ENCODE measurements at regions not wholly inside any gene's neighbourhood (a gene's known extent, or its start where the extent isn't known, plus 50 kb on each side); places are given as distances from the start of the nearest gene placed in this dataset.
"Not testable (repeated sequence)": the region's sequence is repeated elsewhere in the genome, so short reads cannot be mapped to it uniquely, and the experiment has no call there.

GRCh38 chrX:150268839-150269355 lies 94.2 kb upstream of the MAMLD1 start:
- intact Hi-C loops (cut with DNase I; ENCODE audit: low total_unique reads) = no loop called here
- DNase-seq = no peak
- no peak overlapping the region for H3K4me3 ChIP-seq
- no peaks in the 10 kb centered on the region for H3K9me3 ChIP-seq
- TF ChIP-seq POLR2A (IDR thresholded peaks at IDR 0.05) (no peak), CTCF (IDR thresholded peaks at IDR 0.05 in 4 of 5, conservative IDR thresholded peaks at IDR 0.05 in 1 of 5) (no peak)
- no peaks in the 10 kb centered on the region for H3K27me3 ChIP-seq
- no peaks in the 10 kb centered on the region for H3K36me3 ChIP-seq
- no peak for ATAC-seq
- in situ Hi-C loops (cut with MboI; ENCODE audit: low sequenced_read_pairs in 4 of 4) = no loop called here
- no peak overlapping the region for H3K27ac ChIP-seq
- H3K4me1 ChIP-seq = no peaks in the 10 kb centered on the region

DNA sequence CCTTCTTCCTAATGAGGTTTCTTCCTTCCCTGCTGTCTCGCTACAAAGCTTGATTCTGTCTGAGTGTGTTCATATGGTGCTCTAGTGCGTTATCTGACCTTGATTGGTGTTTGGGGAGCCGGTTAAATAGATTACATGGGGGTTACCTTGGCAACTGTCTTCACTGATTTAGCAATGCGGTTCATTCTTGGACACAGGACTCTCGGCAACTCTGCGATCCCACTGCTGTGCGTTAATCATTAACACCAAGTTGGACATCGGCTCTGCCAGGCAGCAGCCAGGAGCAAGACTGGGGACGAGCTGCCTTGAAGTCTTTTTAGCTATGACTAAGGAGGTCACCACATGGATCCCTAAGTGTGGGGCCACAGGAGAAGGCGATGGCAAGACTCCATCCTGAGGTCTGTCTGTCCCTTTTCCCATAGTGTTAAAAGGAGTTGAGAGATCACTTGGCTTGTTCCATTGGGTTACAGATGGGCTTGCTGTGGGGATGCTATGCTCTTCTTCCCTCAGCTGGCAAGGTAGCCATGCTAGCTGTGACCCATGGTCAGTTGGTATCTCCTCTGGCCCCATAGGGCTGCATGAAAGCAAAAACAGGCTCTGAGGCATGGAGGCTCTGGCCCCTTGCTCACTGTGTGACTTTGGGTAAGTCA lies 93.4 kb upstream of the MAMLD1 start:
- H3K9me3 ChIP-seq = no peaks in the 10 kb centered on the region
- H3K27me3 ChIP-seq = no peaks in the 10 kb centered on the region
- no peak for DNase-seq
- TF ChIP-seq CTCF (IDR thresholded peaks at IDR 0.05 in 4 of 5, conservative IDR thresholded peaks at IDR 0.05 in 1 of 5) (no peak), POLR2A (IDR thresholded peaks at IDR 0.05) (no peak)
- intact Hi-C loops (cut with DNase I; ENCODE audit: low total_unique reads) = no loop called here
- H3K4me1 ChIP-seq = no peaks in the 10 kb centered on the region
- H3K36me3 ChIP-seq = no peaks in the 10 kb centered on the region
- in situ Hi-C loops (cut with MboI; ENCODE audit: low sequenced_read_pairs in 4 of 4) = no loop called here
- no peak overlapping the region for H3K4me3 ChIP-seq
- H3K27ac ChIP-seq = no peak overlapping the region
- no peak for ATAC-seq

DNA sequence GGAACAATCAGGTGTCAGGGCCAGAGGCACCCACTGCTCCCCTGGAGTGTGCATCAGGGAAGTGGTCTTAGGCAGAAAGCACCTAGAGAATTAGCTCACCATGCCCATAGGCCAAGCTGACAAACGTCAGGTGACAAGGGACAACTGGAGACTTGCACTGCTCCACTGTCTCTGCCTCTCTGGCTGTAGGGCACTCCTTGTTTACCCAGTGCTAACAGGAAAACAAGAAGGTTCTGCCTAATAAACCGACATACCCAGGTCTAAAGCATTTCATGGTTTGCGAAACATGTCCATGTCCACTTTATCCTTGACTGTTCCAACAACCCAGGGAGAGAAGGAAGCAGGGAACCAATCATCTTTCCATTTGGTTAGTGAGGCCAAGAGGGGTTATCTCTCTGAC lies 92.5 kb upstream of the MAMLD1 start:
- Histone ChIP-seq H3K4me1 (no peaks in the 10 kb centered on the region), H3K36me3 (no peaks in the 10 kb centered on the region), H3K27me3 (no peaks in the 10 kb centered on the region), H3K27ac (no peak overlapping the region), H3K4me3 (no peak overlapping the region), H3K9me3 (no peaks in the 10 kb centered on the region)
- no peak for TF ChIP-seq POLR2A (IDR thresholded peaks at IDR 0.05)
- TF ChIP-seq CTCF (IDR thresholded peaks at IDR 0.05 in 4 of 5, conservative IDR thresholded peaks at IDR 0.05 in 1 of 5) = no peak
- intact Hi-C loops (cut with DNase I; ENCODE audit: low total_unique reads) = no loop called here
- ATAC-seq (no peak), DNase-seq (no peak)
- in situ Hi-C loops (cut with MboI; ENCODE audit: low sequenced_read_pairs in 4 of 4) = no loop called here

GRCh38 chrX:150273575-150274294 lies 89.4 kb upstream of the MAMLD1 start:
- DNase-seq; H3K4me3 ChIP-seq; H3K27me3 ChIP-seq; in situ Hi-C loops (cut with MboI; ENCODE audit: low sequenced_read_pairs in 4 of 4); H3K4me1 ChIP-seq; intact Hi-C loops (cut with DNase I; ENCODE audit: low total_unique reads); H3K36me3 ChIP-seq; ATAC-seq; H3K27ac ChIP-seq; H3K9me3 ChIP-seq: not testable (repeated sequence)

- H3K27me3 ChIP-seq = no peaks in the 10 kb centered on the region
- H3K36me3 ChIP-seq = no peaks in the 10 kb centered on the region
- H3K4me1 ChIP-seq = no peaks in the 10 kb centered on the region
- intact Hi-C loops (cut with DNase I; ENCODE audit: low total_unique reads) (no loop called here), in situ Hi-C loops (cut with MboI; ENCODE audit: low sequenced_read_pairs in 4 of 4) (no loop called here)
- no peak overlapping the region for H3K4me3 ChIP-seq
- no peak for ATAC-seq
- DNase-seq = no peak
- TF ChIP-seq CTCF (IDR thresholded peaks at IDR 0.05 in 4 of 5, conservative IDR thresholded peaks at IDR 0.05 in 1 of 5) (no peak), POLR2A (IDR thresholded peaks at IDR 0.05) (no peak)
- H3K27ac ChIP-seq = no peak overlapping the region
- H3K9me3 ChIP-seq = no peaks in the 10 kb centered on the region
These were observed 80.2 kb upstream of the MAMLD1 start for GRCh38 chrX:150282953-150283352.

Data from gastrocnemius medialis (tissue), 4 donors.